Neural progenitor cell (in vitro differentiated cells): ENCODE measurements at regions not wholly inside any gene's neighbourhood (a gene's known extent, or its start where the extent isn't known, plus 50 kb on each side); places are given as distances from the start of the nearest gene placed in this dataset.
A peak's percentile ranks its signal among the peaks of the same experiment; 100 is the strongest.

Source experiments
- DNase-seq: peaks from one replicate; pipeline ENCODE4 v3.0.0-alpha.2; 2016; ENCODE audit warnings: low spot score
- H2AFZ ChIP-seq: fragments of 200-600 bp; sonication (generic); replicated peaks from 2 replicates; pipeline ENCODE4 v1.6.1; 2016; ENCODE audit warnings: antibody characterized with exemption
- H3F3A ChIP-seq: fragments of 200-600 bp; sonication (generic); 2 replicates; pipeline ENCODE4 v1.6.1; 2016; ENCODE audit warnings: antibody characterized with exemption, low read depth
- H3K27ac ChIP-seq: fragments of 200-600 bp; sonication (generic); 2 replicates; pipeline ENCODE4 v1.5.1; 2016; ENCODE audit warnings: mild to moderate bottlenecking
- H3K27me3 ChIP-seq: fragments of 200-600 bp; sonication (generic); 2 replicates; pipeline ENCODE4 v1.6.1; 2016; ENCODE audit warnings: mild to moderate bottlenecking, moderate library complexity
- H3K36me3 ChIP-seq: fragments of 200-600 bp; sonication (generic); 2 replicates; pipeline ENCODE4 v1.5.1; 2016
- H3K4me1 ChIP-seq: fragments of 200-600 bp; sonication (generic); 2 replicates; pipeline ENCODE4 v1.6.1; 2016; ENCODE audit warnings: mixed run types
- H3K4me2 ChIP-seq: fragments of 200-600 bp; sonication (generic); 2 replicates; pipeline ENCODE4 v1.6.1; 2016
- H3K4me3 ChIP-seq: fragments of 200-600 bp; sonication (generic); 2 replicates; pipeline ENCODE4 v1.5.1; 2016
- H3K79me2 ChIP-seq: fragments of 200-600 bp; sonication (generic); 2 replicates; pipeline ENCODE4 v1.6.1; 2016; ENCODE audit warnings: low read depth
- H3K9ac ChIP-seq: fragments of 200-600 bp; sonication (generic); 2 replicates; pipeline ENCODE4 v1.6.1; 2016
- H3K9me3 ChIP-seq: fragments of 200-600 bp; sonication (generic); 2 replicates; pipeline ENCODE4 v1.5.1; 2016; ENCODE audit warnings: low read depth
- H4K20me1 ChIP-seq: fragments of 200-600 bp; sonication (generic); 2 replicates; pipeline ENCODE4 v1.6.1; 2016; ENCODE audit warnings: low read depth
- H3K27ac Mint-ChIP-seq: 3 replicates; pipeline ENCODE4 v1.8.0; 2021; ENCODE audit warnings: mixed read lengths
- H3K27me3 Mint-ChIP-seq: 2 replicates; pipeline ENCODE4 v1.8.0; 2022; ENCODE audit warnings: low read depth, mild to moderate bottlenecking, inconsistent platforms, moderate library complexity, mixed read lengths; ENCODE audit not compliant: insufficient read depth
- H3K36me3 Mint-ChIP-seq: 3 replicates; pipeline ENCODE4 v1.8.0; 2021; ENCODE audit warnings: mixed read lengths
- H3K4me1 Mint-ChIP-seq: 3 replicates; pipeline ENCODE4 v1.8.0; 2021; ENCODE audit warnings: mixed read lengths
- H3K4me3 Mint-ChIP-seq: 3 replicates; pipeline ENCODE4 v1.8.0; 2021; ENCODE audit warnings: mild to moderate bottlenecking, moderate library complexity, mixed read lengths
- H3K9me3 Mint-ChIP-seq: 3 replicates; pipeline ENCODE4 v1.8.0; 2020; ENCODE audit warnings: mixed read lengths
- CTCF ChIP-seq: fragments of 200-600 bp; sonication (generic); IDR thresholded peaks from 2 replicates; pipeline ENCODE4 v1.5.1; 2017; ENCODE audit warnings: antibody characterized with exemption, mild to moderate bottlenecking
- EZH2 ChIP-seq: fragments of 200-600 bp; sonication (generic); IDR thresholded peaks from 2 replicates; pipeline ENCODE4 v1.6.1; 2017; ENCODE audit warnings: antibody characterized with exemption, mild to moderate bottlenecking, moderate library complexity
- EZH2phosphoT487 ChIP-seq: fragments of 200-600 bp; sonication (generic); IDR thresholded peaks from 2 replicates; pipeline ENCODE4 v1.6.1; 2017; ENCODE audit warnings: antibody characterized with exemption

DNA sequence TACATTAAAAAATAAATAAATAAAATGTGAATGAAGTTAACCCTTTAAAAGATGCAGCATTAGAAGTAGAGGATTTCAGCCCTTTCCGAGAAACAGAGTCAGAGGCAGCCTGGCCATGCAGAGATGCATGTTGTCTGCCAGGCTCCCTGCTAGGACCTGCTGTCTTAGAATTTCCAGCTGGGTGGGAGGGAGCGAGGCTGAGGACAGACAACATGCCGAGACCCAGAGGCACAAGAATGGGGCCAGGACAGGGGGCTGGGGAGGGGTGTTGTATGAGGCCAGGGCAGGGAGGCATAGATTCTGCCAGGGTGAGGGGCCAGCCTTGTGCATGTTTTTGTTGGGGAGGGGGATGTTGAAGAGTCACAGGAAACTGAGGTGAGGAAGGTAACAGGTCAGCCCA, 68.6 kb upstream of the NEURL1B start:
- no peaks in the 10 kb centered on the region for H3K36me3 Mint-ChIP-seq
- Histone ChIP-seq H3K79me2 (no peaks in the 10 kb centered on the region), H3F3A (peaks cover 37% of the 10 kb centered on the region), H3K9me3 (no peaks in the 10 kb centered on the region), H3K4me2 (peak overlapping the region; percentile 24), H3K4me3 (no peak overlapping the region), H3K27ac (no peak overlapping the region), H3K9ac (no peak overlapping the region), H4K20me1 (no peaks in the 10 kb centered on the region), H2AFZ (no peak overlapping the region), H3K27me3 (no peaks in the 10 kb centered on the region), H3K4me1 (peaks cover 51% of the 10 kb centered on the region), H3K36me3 (no peaks in the 10 kb centered on the region)
- H3K27me3 Mint-ChIP-seq = peaks cover 13% of the 10 kb centered on the region
- H3K27ac Mint-ChIP-seq = peak overlapping the region; percentile 16
- no peak overlapping the region for H3K4me3 Mint-ChIP-seq
- DNase-seq = no peak
- TF ChIP-seq CTCF (no peak), EZH2 (no peak), EZH2phosphoT487 (no peak)
- no peaks in the 10 kb centered on the region for H3K9me3 Mint-ChIP-seq
- H3K4me1 Mint-ChIP-seq = peaks cover 64% of the 10 kb centered on the region

DNA sequence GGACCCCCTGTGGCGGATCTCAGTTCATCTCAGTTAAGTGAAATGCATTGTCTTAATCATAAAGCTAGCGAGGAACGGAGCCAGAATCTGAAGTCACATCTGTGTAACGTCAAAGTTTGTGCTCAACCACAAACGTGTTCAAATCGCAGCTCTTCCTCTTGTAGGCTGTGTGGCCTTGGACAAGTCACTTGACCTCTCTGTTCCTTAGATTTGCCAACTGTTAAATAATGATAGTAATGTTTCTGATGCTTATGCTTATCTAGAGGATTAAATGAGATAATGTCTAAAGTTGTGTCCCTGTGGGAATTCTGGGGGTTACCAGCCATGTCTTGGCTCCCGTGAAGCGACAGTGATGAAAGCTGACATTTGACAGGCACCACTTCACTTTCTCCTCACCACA, 69.2 kb upstream of the NEURL1B start:
- Mint-ChIP-seq H3K27me3 (peaks cover 13% of the 10 kb centered on the region), H3K36me3 (no peaks in the 10 kb centered on the region), H3K27ac (no peak overlapping the region), H3K4me1 (peaks cover 61% of the 10 kb centered on the region), H3K4me3 (no peak overlapping the region), H3K9me3 (no peaks in the 10 kb centered on the region)
- no peaks in the 10 kb centered on the region for H3K36me3 ChIP-seq
- peak overlapping the region; percentile 24 for H3K4me2 ChIP-seq
- H3K9ac ChIP-seq = no peak overlapping the region
- H3K27me3 ChIP-seq = no peaks in the 10 kb centered on the region
- H3K4me1 ChIP-seq = peaks cover 51% of the 10 kb centered on the region
- no peak overlapping the region for H2AFZ ChIP-seq
- H3K4me3 ChIP-seq = no peak overlapping the region
- TF ChIP-seq EZH2 (no peak), EZH2phosphoT487 (no peak), CTCF (no peak)
- no peaks in the 10 kb centered on the region for H4K20me1 ChIP-seq
- peaks cover 37% of the 10 kb centered on the region for H3F3A ChIP-seq
- no peaks in the 10 kb centered on the region for H3K79me2 ChIP-seq
- no peak overlapping the region for H3K27ac ChIP-seq
- no peak for DNase-seq
- no peaks in the 10 kb centered on the region for H3K9me3 ChIP-seq

DNA sequence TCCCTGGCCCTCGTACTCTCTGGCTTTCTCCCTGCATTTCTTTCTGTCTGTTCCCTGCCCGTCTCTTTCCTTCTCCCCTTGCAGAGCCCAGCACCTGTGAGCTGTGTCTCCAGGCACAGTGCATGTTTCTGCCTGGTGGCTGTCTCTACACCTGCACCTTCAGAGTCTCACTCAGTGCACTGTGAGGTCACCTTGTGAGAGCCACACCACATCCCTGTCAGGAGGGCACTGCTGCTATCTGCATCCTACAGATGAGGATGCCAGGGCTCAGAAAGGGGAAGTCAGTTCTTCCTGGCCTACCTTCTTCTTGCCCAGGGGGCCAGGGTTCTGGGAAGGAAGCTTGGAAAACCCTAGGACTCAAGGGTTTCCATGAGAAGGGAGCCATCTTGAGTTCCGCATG, 69.7 kb upstream of the NEURL1B start:
- H3K4me3 ChIP-seq = no peak overlapping the region
- no peak overlapping the region for H3K4me3 Mint-ChIP-seq

More for the DNA sequence above, 69.7 kb upstream of the NEURL1B start:
- Mint-ChIP-seq H3K27me3 (peaks cover 11% of the 10 kb centered on the region), H3K27ac (peak overlapping the region; percentile 76), H3K4me1 (peaks cover 63% of the 10 kb centered on the region), H3K9me3 (no peaks in the 10 kb centered on the region), H3K36me3 (no peaks in the 10 kb centered on the region)
- H3K27me3 ChIP-seq = no peaks in the 10 kb centered on the region
- H3K9me3 ChIP-seq = no peaks in the 10 kb centered on the region
- no peak overlapping the region for H3K4me2 ChIP-seq
- H4K20me1 ChIP-seq = no peaks in the 10 kb centered on the region
- H2AFZ ChIP-seq = peak overlapping the region; percentile 78
- no peak overlapping the region for H3K9ac ChIP-seq
- no peak for DNase-seq
- H3F3A ChIP-seq = peaks cover 37% of the 10 kb centered on the region
- H3K79me2 ChIP-seq = no peaks in the 10 kb centered on the region
- H3K4me1 ChIP-seq = peaks cover 51% of the 10 kb centered on the region
- H3K36me3 ChIP-seq = no peaks in the 10 kb centered on the region
- TF ChIP-seq CTCF (no peak), EZH2phosphoT487 (no peak), EZH2 (no peak)
- H3K27ac ChIP-seq = no peak overlapping the region
